ENCODE measurements at regions not wholly inside any gene's neighbourhood (a gene's known extent, or its start where the extent isn't known, plus 50 kb on each side); places are given as distances from the start of the nearest gene placed in this dataset.

DNA sequence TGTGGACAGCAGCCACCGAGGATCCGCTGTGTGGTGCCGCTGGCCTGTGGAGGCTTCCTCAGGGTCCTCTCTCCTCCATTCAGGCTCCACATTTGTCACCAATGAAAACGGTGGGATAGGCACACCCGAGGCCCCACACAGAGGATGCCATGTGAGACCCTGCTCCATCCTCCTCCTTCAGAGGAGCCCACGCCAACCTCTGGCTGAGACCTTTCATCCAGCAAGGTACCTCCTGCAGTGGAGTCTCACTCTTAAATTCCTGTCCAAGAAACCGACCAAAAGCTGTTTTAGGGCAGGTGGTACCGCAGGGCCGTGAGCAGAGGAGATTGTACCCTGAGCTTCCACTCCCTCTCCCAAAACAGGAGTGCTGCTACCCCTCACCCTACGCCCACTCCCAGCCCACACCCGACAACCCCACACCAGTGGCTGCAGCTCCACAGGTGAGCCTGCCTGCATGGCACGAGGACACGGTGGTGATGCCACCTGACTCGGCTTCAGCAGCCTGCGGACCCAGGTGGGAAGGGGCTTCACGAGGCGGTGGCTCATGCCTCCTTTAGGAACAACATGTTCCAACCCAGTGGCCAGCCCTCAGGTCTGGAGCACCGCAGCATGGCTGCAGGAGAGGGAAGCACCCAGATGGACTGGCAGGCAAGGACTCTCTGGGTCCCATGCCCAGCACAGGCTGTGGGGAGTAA lies 237.6 kb upstream of the AFDN start:
- intact Hi-C loops (cut with micrococcal nuclease) = no loop called here
- no peaks in the 10 kb centered on the region for H3K79me2 ChIP-seq (ENCODE audit: insufficient read depth, low read length)
- H2AFZ ChIP-seq (ENCODE audit: insufficient read depth, low read depth, low read length, poor library complexity, severe bottlenecking) = no peak overlapping the region
- H3K9ac ChIP-seq (ENCODE audit: insufficient read depth, low read length, poor library complexity, severe bottlenecking) = no peak overlapping the region
- no peak for DNase-seq
- TF ChIP-seq, protein P1, sequence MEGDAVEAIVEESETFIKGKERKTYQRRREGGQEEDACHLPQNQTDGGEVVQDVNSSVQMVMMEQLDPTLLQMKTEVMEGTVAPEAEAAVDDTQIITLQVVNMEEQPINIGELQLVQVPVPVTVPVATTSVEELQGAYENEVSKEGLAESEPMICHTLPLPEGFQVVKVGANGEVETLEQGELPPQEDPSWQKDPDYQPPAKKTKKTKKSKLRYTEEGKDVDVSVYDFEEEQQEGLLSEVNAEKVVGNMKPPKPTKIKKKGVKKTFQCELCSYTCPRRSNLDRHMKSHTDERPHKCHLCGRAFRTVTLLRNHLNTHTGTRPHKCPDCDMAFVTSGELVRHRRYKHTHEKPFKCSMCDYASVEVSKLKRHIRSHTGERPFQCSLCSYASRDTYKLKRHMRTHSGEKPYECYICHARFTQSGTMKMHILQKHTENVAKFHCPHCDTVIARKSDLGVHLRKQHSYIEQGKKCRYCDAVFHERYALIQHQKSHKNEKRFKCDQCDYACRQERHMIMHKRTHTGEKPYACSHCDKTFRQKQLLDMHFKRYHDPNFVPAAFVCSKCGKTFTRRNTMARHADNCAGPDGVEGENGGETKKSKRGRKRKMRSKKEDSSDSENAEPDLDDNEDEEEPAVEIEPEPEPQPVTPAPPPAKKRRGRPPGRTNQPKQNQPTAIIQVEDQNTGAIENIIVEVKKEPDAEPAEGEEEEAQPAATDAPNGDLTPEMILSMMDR (IDR thresholded peaks at IDR 0.05) = no peak
- Mint-ChIP-seq H3K27me3 (ENCODE audit: low read depth in 3 of 3) (peaks cover 0 to 2% (median 2%) of the 10 kb centered on the region in 3 donors), H3K4me3 (no peak overlapping the region), H3K4me1 (no peaks in the 10 kb centered on the region), H3K36me3 (no peaks in the 10 kb centered on the region), H3K27ac (no peak overlapping the region), H3K9me3 (peaks cover 2 to 13% (median 6%) of the 10 kb centered on the region in 7 donors)
- WGBS (ENCODE audit: insufficient coverage) = 94% methylated on average over 18 of the region's 18 CpGs
- H3K4me1 ChIP-seq (ENCODE audit: control insufficient read depth in 1 of 2, insufficient read depth in 2 of 2, low read length in 2 of 2) = no peaks in the 10 kb centered on the region
- H3K9me3 ChIP-seq (replicated peaks in 1 of 2; ENCODE audit: control insufficient read depth in 1 of 2, insufficient read depth in 1 of 2, low read length in 2 of 2) = peaks cover 0 to 6% of the 10 kb centered on the region in 2 donors
- no peak overlapping the region for H3K4me2 ChIP-seq (replicated peaks; ENCODE audit: extremely low read depth, low read length, poor library complexity, severe bottlenecking)
- no peaks in the 10 kb centered on the region for H3K36me3 ChIP-seq (replicated peaks in 1 of 2; ENCODE audit: control insufficient read depth in 1 of 2, insufficient read depth in 2 of 2, low read length in 2 of 2)
- no peaks in the 10 kb centered on the region for H3K27me3 ChIP-seq (ENCODE audit: control insufficient read depth in 2 of 2, insufficient read depth in 2 of 2, low read length in 2 of 2)
- no peaks in the 10 kb centered on the region for H4K20me1 ChIP-seq (ENCODE audit: insufficient read depth, low read length)
- no peak overlapping the region for H3K27ac ChIP-seq (ENCODE audit: low read depth in 1 of 2, low read length in 2 of 2)
- no peak overlapping the region for H3K4me3 ChIP-seq (replicated peaks in 1 of 3; ENCODE audit: low read depth in 2 of 3, low read length in 3 of 3)

DNA sequence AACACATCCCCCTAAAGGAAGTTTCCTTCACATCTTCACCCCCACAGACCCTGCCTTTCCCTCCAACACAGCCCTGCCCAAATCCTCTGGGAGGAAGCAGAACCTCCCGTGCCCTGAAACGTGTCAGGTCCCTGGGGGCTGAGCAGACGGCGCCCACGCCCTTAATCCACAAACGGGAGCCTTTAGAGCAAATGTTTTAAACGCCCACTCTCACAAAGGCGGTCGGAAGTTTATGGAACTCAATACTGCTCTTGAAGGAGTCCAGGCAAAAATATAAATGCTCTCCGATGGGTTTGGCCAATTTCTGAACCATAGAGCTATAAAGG lies 237.1 kb upstream of the AFDN start:
- Mint-ChIP-seq H3K4me3 (no peak overlapping the region), H3K9me3 (peaks cover 2 to 12% (median 5%) of the 10 kb centered on the region in 7 donors), H3K27me3 (ENCODE audit: low read depth in 3 of 3) (peaks cover 0 to 2% (median 2%) of the 10 kb centered on the region in 3 donors), H3K36me3 (no peaks in the 10 kb centered on the region), H3K4me1 (no peaks in the 10 kb centered on the region), H3K27ac (no peak overlapping the region)
- Histone ChIP-seq H3K4me2 (replicated peaks; ENCODE audit: extremely low read depth, low read length, poor library complexity, severe bottlenecking) (no peak overlapping the region), H3K9ac (ENCODE audit: insufficient read depth, low read length, poor library complexity, severe bottlenecking) (no peak overlapping the region), H3K9me3 (replicated peaks in 1 of 2; ENCODE audit: control insufficient read depth in 1 of 2, insufficient read depth in 1 of 2, low read length in 2 of 2) (peaks cover 0 to 6% of the 10 kb centered on the region in 2 donors), H3K27ac (ENCODE audit: low read depth in 1 of 2, low read length in 2 of 2) (no peak overlapping the region), H2AFZ (ENCODE audit: insufficient read depth, low read depth, low read length, poor library complexity, severe bottlenecking) (no peak overlapping the region), H3K36me3 (replicated peaks in 1 of 2; ENCODE audit: control insufficient read depth in 1 of 2, insufficient read depth in 2 of 2, low read length in 2 of 2) (no peaks in the 10 kb centered on the region), H3K4me1 (ENCODE audit: control insufficient read depth in 1 of 2, insufficient read depth in 2 of 2, low read length in 2 of 2) (no peaks in the 10 kb centered on the region), H4K20me1 (ENCODE audit: insufficient read depth, low read length) (no peaks in the 10 kb centered on the region), H3K27me3 (ENCODE audit: control insufficient read depth in 2 of 2, insufficient read depth in 2 of 2, low read length in 2 of 2) (no peaks in the 10 kb centered on the region), H3K79me2 (ENCODE audit: insufficient read depth, low read length) (no peaks in the 10 kb centered on the region), H3K4me3 (replicated peaks in 1 of 3; ENCODE audit: low read depth in 2 of 3, low read length in 3 of 3) (no peak overlapping the region)
- no peak for DNase-seq
- 83% methylated on average over 10 of the region's 10 CpGs for WGBS (ENCODE audit: insufficient coverage)
- intact Hi-C loops (cut with micrococcal nuclease) = no loop called here
- TF ChIP-seq, protein P1 (IDR thresholded peaks at IDR 0.05) = no peak

Measured in CD14-positive monocyte (primary cell).